MG63 (cell line): ENCODE measurements at regions not wholly inside any gene's neighbourhood (a gene's known extent, or its start where the extent isn't known, plus 50 kb on each side); places are given as distances from the start of the nearest gene placed in this dataset.
A peak's percentile ranks its signal among the peaks of the same experiment; 100 is the strongest.

Source experiments
- DNase-seq: peaks from one replicate; pipeline ENCODE4 v3.0.0-alpha.2; 2020
- H3K27me3 ChIP-seq: fragments of 250-450 bp; sonication (Bioruptor Pico); 2 replicates; pipeline ENCODE4 v1.5.1; 2020; ENCODE audit warnings: mild to moderate bottlenecking, moderate library complexity
- H3K36me3 ChIP-seq: fragments of 250-450 bp; sonication (Bioruptor Pico); 2 replicates; pipeline ENCODE4 v1.5.1; 2020; ENCODE audit warnings: mild to moderate bottlenecking, moderate library complexity
- H3K4me3 ChIP-seq: fragments of 250-450 bp; sonication (Bioruptor Pico); 2 replicates; pipeline ENCODE4 v1.5.1; 2020; ENCODE audit warnings: mild to moderate bottlenecking, moderate library complexity
- H3K9me3 ChIP-seq: fragments of 250-450 bp; sonication (Bioruptor Pico); 2 replicates; pipeline ENCODE4 v1.5.1; 2020; ENCODE audit warnings: mild to moderate bottlenecking, moderate library complexity

DNA sequence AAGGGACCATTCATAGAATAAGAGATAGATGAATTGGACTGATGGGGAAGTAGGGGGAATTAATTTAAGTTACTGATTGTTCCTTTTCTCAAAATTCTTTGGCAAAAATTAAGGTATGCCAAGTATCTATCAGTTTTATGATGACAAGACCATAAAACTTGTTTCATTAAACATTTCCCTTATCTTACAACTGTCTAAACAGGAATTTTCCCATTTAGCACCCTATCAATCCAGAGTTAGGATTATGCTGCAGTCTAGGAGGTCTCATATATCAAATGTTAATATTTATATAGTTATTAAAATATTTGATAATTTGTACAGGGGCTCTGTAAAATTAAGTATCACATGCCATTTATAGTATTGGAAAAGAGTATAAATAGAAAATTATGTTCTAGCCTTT, 51.5 kb upstream of the ARID1B start:
- no peaks in the 10 kb centered on the region for H3K36me3 ChIP-seq
- H3K4me3 ChIP-seq, result no peak overlapping the region
- H3K9me3 ChIP-seq, result no peaks in the 10 kb centered on the region
- no peak for DNase-seq
- no peaks in the 10 kb centered on the region for H3K27me3 ChIP-seq

DNA sequence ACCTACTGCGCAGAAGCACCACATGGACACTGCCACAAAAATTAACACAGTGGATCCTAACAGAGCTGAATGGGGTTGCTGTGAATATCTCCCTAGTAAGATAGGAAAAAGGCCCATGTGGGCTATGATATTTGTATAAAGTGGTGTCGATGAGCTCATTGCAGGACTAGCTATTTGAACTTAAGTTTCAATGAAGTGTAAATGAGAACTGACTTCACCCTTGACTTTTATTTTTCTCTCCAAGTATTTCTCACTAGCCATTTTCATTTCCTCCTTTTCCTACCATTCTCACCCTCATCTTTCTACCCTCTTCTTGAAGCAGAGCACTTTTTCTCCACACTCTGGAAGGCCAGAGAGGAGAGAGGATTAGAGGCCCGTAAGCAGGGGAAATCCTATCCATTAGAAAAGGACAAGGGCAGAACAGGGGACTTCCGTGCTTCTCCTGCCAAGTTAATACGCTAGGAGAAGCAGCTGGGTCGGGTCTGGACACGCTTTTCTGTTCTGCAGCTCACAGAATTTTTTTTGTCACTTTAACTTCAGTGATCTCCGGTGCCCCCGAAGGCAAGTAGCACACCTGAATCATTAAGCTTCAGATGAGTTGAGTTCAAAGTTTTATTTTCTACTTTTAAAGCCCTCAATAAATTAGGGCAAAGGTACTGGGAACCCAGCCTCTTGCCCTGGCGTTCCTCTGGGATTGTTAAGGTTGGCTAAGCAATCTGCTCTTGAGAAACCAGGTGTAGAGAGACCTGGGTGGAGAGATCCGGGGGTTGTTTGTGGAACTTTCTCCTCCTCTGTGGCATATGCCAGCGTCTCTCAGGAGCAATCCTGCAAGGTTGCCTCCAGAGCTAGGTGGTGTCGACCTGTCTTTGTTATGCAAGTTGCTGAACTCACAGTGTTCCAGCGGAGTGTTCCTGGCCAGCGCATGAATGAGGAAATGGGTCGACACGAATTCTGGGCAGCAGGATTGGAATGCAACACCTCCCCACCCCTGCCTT, 56.2 kb upstream of the ARID1B start:
- Histone ChIP-seq H3K27me3 (no peaks in the 10 kb centered on the region), H3K4me3 (no peak overlapping the region), H3K36me3 (no peaks in the 10 kb centered on the region), H3K9me3 (no peaks in the 10 kb centered on the region)
- no peak for DNase-seq

- DNase-seq, result peak; percentile 26
- H3K4me3 ChIP-seq, result no peak overlapping the region
- no peaks in the 10 kb centered on the region for H3K9me3 ChIP-seq
- H3K27me3 ChIP-seq, result no peaks in the 10 kb centered on the region
- no peaks in the 10 kb centered on the region for H3K36me3 ChIP-seq
These were observed 57.2 kb upstream of the ARID1B start for GRCh38 chr6:156719720-156720563.

DNA sequence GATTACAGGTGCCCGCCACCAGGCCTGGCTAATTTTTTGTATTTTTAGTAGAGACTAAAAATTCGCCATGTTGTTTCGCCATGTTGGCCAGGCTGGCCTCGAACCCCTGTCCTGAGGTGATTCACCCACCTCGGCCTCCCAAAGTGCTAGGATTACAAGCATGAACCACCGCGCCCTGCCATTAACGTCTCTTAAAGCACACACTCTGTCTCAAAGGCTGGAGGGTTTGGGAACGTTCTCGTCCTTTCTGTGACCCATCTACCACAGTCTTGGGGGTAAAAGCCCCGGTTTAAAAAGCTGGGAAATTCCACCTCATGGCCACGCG, 57.8 kb upstream of the ARID1B start:
- Histone ChIP-seq H3K27me3 (no peaks in the 10 kb centered on the region), H3K9me3 (no peaks in the 10 kb centered on the region), H3K4me3 (no peak overlapping the region), H3K36me3 (no peaks in the 10 kb centered on the region)
- no peak for DNase-seq

GRCh38 chr6:156718647-156719394, 58.4 kb upstream of the ARID1B start:
- H3K9me3 ChIP-seq, result no peaks in the 10 kb centered on the region
- H3K27me3 ChIP-seq, result no peaks in the 10 kb centered on the region
- no peak overlapping the region for H3K4me3 ChIP-seq
- DNase-seq, result peak; percentile 84
- no peaks in the 10 kb centered on the region for H3K36me3 ChIP-seq

- H3K36me3 ChIP-seq, result no peaks in the 10 kb centered on the region
- H3K4me3 ChIP-seq, result no peak overlapping the region
- no peaks in the 10 kb centered on the region for H3K27me3 ChIP-seq
- no peak for DNase-seq
- H3K9me3 ChIP-seq, result no peaks in the 10 kb centered on the region
These were observed 59.6 kb upstream of the ARID1B start for GRCh38 chr6:156717542-156717941.

- no peak for DNase-seq
- H3K9me3 ChIP-seq, result no peaks in the 10 kb centered on the region
- H3K27me3 ChIP-seq, result no peaks in the 10 kb centered on the region
- no peaks in the 10 kb centered on the region for H3K36me3 ChIP-seq
- no peak overlapping the region for H3K4me3 ChIP-seq
These were observed 61.3 kb upstream of the ARID1B start for GRCh38 chr6:156715839-156716238.

- H3K27me3 ChIP-seq, result no peaks in the 10 kb centered on the region
- DNase-seq, result no peak
These were observed 63.6 kb upstream of the ARID1B start for GRCh38 chr6:156713548-156713947.

GRCh38 chr6:156710479-156710878, 66.7 kb upstream of the ARID1B start:
- Histone ChIP-seq H3K27me3 (no peaks in the 10 kb centered on the region), H3K9me3 (no peaks in the 10 kb centered on the region), H3K4me3 (no peak overlapping the region), H3K36me3 (no peaks in the 10 kb centered on the region)
- no peak for DNase-seq

More at GRCh38 chr6:156713548-156713947, 63.6 kb upstream of the ARID1B start:
- Histone ChIP-seq H3K36me3 (no peaks in the 10 kb centered on the region), H3K4me3 (no peak overlapping the region), H3K9me3 (no peaks in the 10 kb centered on the region)

- no peak for DNase-seq
- no peak overlapping the region for H3K4me3 ChIP-seq
- H3K9me3 ChIP-seq, result no peaks in the 10 kb centered on the region
- H3K27me3 ChIP-seq, result no peaks in the 10 kb centered on the region
- H3K36me3 ChIP-seq, result no peaks in the 10 kb centered on the region
These were observed 69.4 kb upstream of the ARID1B start for GRCh38 chr6:156707818-156708217.

DNA sequence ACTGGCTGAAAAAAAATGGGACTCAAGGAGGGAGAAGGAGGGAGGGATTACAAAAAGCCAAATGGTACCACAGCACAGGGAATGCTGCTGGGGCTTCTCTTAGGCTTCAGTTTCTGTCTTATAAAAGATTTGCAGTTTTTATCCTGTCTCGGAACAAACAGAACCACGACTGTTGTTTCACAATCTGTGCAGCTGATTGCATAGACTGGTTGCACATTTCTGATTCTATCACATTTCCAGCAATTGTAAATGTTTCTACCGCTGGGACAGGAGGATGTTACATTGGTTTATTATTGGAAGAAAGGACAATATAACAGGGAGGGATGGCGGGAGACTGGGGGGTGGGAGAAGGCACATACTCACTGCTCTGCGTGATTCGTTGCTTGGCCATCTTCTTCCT, 73.5 kb upstream of the ARID1B start:
- H3K27me3 ChIP-seq, result no peaks in the 10 kb centered on the region
- H3K4me3 ChIP-seq, result no peak overlapping the region
- H3K36me3 ChIP-seq, result no peaks in the 10 kb centered on the region
- no peak for DNase-seq
- H3K9me3 ChIP-seq, result no peaks in the 10 kb centered on the region

DNA sequence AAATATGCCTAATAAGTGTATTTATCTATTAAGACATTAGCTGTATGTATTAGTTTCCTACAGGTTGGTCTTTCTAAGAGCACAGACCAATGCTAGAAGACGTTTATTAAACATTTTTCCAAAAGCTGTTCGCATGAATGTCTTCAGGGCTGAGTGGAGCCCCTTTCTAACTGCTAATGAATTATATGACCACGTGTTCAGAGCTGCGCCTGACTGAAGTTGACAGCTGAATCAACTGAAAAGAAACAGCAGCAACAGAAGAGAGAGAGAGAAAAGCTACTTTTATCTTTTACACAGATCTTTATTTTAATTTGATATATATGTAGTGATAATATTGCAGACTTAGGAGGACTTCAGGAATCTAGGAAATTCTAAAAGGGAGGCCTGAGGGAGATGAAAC, 75.2 kb upstream of the ARID1B start:
- H3K27me3 ChIP-seq, result no peaks in the 10 kb centered on the region
- DNase-seq, result no peak
- H3K36me3 ChIP-seq, result no peaks in the 10 kb centered on the region
- H3K4me3 ChIP-seq, result no peak overlapping the region
- no peaks in the 10 kb centered on the region for H3K9me3 ChIP-seq

DNA sequence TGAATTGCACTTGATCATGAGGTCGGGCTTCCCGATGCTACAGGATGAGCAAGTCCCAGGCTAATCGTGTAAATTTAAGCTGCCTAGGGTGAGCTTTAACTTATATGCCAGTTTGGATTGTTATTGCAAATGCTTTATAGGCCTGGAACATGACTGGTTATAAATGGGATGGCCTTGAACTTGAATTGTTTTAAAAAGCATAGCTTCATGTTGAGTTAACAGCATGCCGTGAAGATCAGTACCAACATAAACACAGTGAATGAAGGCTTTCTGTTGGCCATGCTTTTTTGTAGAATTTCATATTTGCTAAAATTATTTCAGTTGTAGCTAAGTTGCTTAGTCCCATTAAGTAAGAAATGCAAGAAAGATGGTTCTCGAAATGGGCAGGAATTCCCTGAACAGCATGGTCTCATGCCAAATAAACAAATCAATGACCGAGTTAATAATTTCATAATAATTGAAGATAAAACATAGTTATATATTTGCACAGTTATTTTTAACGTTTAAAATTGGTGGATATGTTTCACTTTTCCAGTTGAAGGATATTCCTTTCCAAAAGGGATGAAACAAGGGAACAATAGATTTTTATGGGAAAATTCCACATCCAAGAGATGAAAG, 76.6 kb upstream of the ARID1B start:
- Histone ChIP-seq H3K27me3 (no peaks in the 10 kb centered on the region), H3K4me3 (no peak overlapping the region), H3K9me3 (no peaks in the 10 kb centered on the region), H3K36me3 (no peaks in the 10 kb centered on the region)
- DNase-seq, result no peak

DNA sequence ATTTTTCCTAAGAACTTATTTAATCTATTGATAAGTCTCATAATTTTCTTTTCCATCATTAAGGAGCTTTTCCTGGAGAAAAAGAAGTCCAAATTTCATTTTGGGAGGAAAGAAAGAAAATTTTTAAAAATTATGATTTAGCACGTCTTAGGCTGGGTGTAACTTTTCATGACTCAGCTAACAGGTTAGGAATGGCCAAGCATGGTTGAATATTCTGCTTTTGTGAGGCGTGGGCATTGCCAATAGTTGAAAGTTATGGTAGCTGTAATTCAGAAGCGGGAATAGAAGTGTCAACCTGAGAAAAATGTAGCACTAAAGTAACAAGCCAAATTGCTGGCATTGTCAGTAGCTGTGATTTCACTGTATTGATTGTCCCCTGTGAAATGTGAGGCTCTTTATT, 77.2 kb upstream of the ARID1B start:
- no peak for DNase-seq
- Histone ChIP-seq H3K36me3 (no peaks in the 10 kb centered on the region), H3K4me3 (no peak overlapping the region), H3K27me3 (no peaks in the 10 kb centered on the region), H3K9me3 (no peaks in the 10 kb centered on the region)

GRCh38 chr6:156699017-156699421, 78.2 kb upstream of the ARID1B start:
- Histone ChIP-seq H3K36me3 (no peaks in the 10 kb centered on the region), H3K27me3 (no peaks in the 10 kb centered on the region), H3K9me3 (no peaks in the 10 kb centered on the region), H3K4me3 (no peak overlapping the region)
- peak; percentile 34 for DNase-seq

DNA sequence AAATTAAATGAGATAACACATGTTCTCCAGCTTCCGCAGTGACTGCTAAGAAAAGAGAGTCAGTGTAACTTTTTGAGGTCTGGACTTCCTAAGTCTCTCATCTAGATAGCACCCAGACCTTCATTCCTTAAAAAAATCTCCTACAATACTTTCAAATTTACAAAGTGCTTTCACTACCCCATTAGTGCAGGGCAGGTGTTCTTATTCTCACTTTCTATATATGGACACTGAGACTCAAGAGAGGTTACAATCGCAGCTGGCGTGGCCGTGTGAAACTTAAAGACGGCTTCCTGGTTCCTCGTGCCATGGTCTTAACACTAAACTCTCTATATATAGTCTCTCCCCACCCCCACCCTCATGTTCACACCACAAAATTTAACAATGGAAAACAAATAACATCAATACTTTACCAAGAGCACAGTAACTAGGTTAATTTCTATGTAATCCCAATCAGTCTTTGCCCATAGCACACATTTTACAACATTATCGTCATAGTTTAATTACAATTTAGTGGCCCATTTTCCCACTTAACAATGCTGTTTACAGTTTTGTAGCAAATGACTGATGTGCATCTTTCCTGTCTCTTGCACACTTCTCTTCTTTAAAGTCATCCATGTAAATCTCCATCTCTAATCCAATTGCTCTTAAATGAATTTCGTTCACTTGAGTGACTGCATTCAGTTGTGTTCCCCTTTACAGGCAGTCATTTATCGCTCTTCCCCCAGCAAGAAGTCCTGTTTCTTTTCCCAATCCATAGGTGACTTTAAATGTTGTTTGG, 78.8 kb upstream of the ARID1B start:
- H3K9me3 ChIP-seq, result no peaks in the 10 kb centered on the region
- no peaks in the 10 kb centered on the region for H3K27me3 ChIP-seq
- H3K4me3 ChIP-seq, result no peak overlapping the region
- no peak for DNase-seq
- no peaks in the 10 kb centered on the region for H3K36me3 ChIP-seq
